ENCODE measurements at regions not wholly inside any gene's neighbourhood (a gene's known extent, or its start where the extent isn't known, plus 50 kb on each side); places are given as distances from the start of the nearest gene placed in this dataset.

DNA sequence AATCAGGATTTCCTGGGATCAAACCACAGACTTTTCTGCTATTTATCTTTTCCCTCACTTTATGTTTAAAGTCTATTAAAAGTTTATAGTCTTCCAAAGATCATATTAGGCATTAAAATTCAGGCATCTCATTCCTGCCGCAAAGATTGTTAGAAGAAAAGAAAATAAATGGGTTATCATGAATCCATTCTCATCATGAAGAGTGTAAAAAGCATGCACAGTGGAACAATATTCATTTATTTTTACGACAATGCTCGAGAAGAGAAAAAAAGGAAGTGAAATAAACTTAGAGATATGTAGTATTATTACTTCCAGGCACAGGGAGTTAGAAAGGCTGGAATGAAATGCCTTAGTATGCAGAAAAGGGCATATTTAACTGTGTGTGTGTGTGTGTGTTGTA is 213.7 kb upstream of the PLSCR5 start:
- H3K9me3 ChIP-seq (ENCODE audit: low read depth), result no peaks in the 10 kb centered on the region
- no peak overlapping the region for H3K27ac ChIP-seq
- H3K4me3 ChIP-seq, result no peak overlapping the region
- no peaks in the 10 kb centered on the region for H3K27me3 ChIP-seq
- peaks cover 18% of the 10 kb centered on the region for H3K4me1 ChIP-seq (ENCODE audit: low read depth)
- no peaks in the 10 kb centered on the region for H3K36me3 ChIP-seq
- DNase-seq (ENCODE audit: low read depth in 1 of 2, low spot score in 1 of 2), result no peak
- TF ChIP-seq, protein P1, sequence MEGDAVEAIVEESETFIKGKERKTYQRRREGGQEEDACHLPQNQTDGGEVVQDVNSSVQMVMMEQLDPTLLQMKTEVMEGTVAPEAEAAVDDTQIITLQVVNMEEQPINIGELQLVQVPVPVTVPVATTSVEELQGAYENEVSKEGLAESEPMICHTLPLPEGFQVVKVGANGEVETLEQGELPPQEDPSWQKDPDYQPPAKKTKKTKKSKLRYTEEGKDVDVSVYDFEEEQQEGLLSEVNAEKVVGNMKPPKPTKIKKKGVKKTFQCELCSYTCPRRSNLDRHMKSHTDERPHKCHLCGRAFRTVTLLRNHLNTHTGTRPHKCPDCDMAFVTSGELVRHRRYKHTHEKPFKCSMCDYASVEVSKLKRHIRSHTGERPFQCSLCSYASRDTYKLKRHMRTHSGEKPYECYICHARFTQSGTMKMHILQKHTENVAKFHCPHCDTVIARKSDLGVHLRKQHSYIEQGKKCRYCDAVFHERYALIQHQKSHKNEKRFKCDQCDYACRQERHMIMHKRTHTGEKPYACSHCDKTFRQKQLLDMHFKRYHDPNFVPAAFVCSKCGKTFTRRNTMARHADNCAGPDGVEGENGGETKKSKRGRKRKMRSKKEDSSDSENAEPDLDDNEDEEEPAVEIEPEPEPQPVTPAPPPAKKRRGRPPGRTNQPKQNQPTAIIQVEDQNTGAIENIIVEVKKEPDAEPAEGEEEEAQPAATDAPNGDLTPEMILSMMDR (IDR thresholded peaks at IDR 0.05; ENCODE audit: low read depth, low read length), result no peak

DNA sequence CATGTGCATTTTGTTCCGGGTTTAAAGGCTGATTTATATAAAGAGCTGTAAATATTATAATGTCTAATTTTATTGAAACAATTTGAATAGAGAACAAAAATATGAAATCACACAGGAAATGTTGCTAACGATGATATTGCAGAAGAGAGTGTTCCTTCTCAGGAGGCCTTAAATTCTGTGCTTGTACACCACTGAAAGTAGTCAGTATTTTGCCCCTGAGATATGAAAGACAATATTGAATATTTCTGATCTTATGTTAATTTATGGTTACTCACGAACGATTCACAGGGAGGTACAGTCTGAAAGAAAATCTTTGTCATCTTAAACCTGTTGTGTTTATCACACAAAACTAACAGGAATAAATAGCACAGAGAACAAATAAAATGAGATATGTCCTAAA is 213.2 kb upstream of the PLSCR5 start:
- Histone ChIP-seq H3K4me1 (ENCODE audit: low read depth) (peaks cover 12% of the 10 kb centered on the region), H3K4me3 (no peak overlapping the region), H3K36me3 (no peaks in the 10 kb centered on the region), H3K27me3 (no peaks in the 10 kb centered on the region), H3K27ac (no peak overlapping the region), H3K9me3 (ENCODE audit: low read depth) (no peaks in the 10 kb centered on the region)
- TF ChIP-seq, protein P1 (IDR thresholded peaks at IDR 0.05; ENCODE audit: low read depth, low read length), result no peak
- DNase-seq (ENCODE audit: low read depth in 1 of 2, low spot score in 1 of 2), result no peak

DNA sequence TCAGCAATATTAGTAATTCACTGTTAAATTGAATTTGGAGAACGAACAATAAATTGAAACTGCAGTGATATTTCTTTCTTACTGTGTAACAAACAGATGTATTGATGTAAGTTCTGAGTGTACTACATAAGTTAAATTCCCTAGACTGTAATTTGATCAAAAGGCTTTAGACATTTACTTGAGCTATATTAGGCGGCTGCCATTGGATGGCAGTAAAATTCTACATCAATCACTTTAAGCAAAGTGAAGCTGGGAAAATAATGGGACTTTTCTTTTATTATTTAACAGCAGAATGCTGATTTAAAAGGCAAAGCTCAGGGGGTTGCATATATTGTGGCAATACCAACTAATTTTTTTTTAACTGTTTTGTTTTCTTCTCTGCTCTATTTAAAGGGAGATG is 212.6 kb upstream of the PLSCR5 start:
- TF ChIP-seq, protein P1 (IDR thresholded peaks at IDR 0.05; ENCODE audit: low read depth, low read length), result peak; percentile 47
- Histone ChIP-seq H3K27ac (no peak overlapping the region), H3K4me1 (ENCODE audit: low read depth) (peaks cover 6% of the 10 kb centered on the region), H3K27me3 (no peaks in the 10 kb centered on the region), H3K36me3 (no peaks in the 10 kb centered on the region), H3K9me3 (ENCODE audit: low read depth) (no peaks in the 10 kb centered on the region), H3K4me3 (no peak overlapping the region)
- peak; percentile 41 to 49 for DNase-seq (ENCODE audit: low read depth in 1 of 2, low spot score in 1 of 2)

DNA sequence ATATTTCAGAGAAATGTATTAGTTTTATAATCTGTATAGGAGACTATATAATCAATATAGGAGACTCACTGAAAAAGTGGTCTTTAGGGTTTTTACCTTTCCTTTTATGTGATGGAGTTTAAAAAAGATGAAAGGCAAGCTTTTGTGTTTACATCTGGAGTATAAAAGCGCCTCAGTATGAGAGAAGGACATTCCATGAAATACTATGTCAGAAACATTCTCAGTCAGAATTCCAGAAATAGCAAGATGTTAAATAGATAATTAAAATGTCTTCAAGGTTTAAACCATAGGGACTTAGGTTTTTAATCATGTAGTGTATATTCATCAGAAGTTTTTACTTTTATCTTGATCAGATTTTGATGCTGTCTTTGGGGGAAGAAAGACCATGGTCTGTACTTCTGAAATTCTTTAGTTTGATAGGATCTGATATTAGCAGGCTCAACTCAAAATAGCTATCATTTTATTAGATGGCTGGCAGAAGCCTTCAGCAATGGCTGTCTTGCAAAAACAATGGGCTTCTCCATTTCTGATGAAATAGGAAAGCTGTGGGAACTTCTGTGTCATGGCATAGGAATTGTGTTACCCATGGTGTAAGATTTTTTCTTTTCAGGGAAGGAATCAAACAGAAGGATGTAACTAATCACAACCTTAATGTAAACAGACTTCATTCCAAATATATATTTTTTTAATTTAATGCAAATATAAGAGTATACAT is 209.6 kb upstream of the PLSCR5 start:
- no peaks in the 10 kb centered on the region for H3K36me3 ChIP-seq
- H3K9me3 ChIP-seq (ENCODE audit: low read depth), result no peaks in the 10 kb centered on the region
- DNase-seq (ENCODE audit: low read depth in 1 of 2, low spot score in 1 of 2), result peak in 1 of 2 donors; percentile 21
- TF ChIP-seq, protein P1 (IDR thresholded peaks at IDR 0.05; ENCODE audit: low read depth, low read length), result no peak
- no peak overlapping the region for H3K4me3 ChIP-seq
- H3K4me1 ChIP-seq (ENCODE audit: low read depth), result peaks cover 3% of the 10 kb centered on the region
- H3K27ac ChIP-seq, result no peak overlapping the region
- no peaks in the 10 kb centered on the region for H3K27me3 ChIP-seq

GRCh38 chr3:146813496-146813895 is 208.3 kb upstream of the PLSCR5 start:
- no peak for DNase-seq (ENCODE audit: low read depth in 1 of 2, low spot score in 1 of 2)
- H3K27me3 ChIP-seq, result no peaks in the 10 kb centered on the region
- no peaks in the 10 kb centered on the region for H3K36me3 ChIP-seq
- no peak overlapping the region for H3K4me3 ChIP-seq
- no peak overlapping the region for H3K27ac ChIP-seq
- TF ChIP-seq, protein P1 (IDR thresholded peaks at IDR 0.05; ENCODE audit: low read depth, low read length), result no peak
- peaks cover 3% of the 10 kb centered on the region for H3K4me1 ChIP-seq (ENCODE audit: low read depth)
- H3K9me3 ChIP-seq (ENCODE audit: low read depth), result no peaks in the 10 kb centered on the region
